Vagina (tissue), 2 donors: ENCODE measurements at regions not wholly inside any gene's neighbourhood (a gene's known extent, or its start where the extent isn't known, plus 50 kb on each side); places are given as distances from the start of the nearest gene placed in this dataset.

Source experiments
- POLR2A ChIP-seq, 2 donors: fragments of 450-650 bp; IDR thresholded peaks; one replicate each; pipeline ENCODE4 v1.6.1; 2017; ENCODE audit warnings: antibody characterized with exemption in 2 of 2, mild to moderate bottlenecking in 2 of 2, moderate library complexity in 2 of 2
- TF ChIP-seq, protein P1 (sequence below), 3 experiments: fragments of 450-650 bp in 2 of 3; fragments of 200-600 bp in 1 of 3; sonication (generic) in 1 of 3; IDR thresholded peaks; one replicate each; pipeline ENCODE4 v1.5.1; 2017 to 2019; ENCODE audit warnings: antibody characterized with exemption in 3 of 3, mild to moderate bottlenecking in 2 of 3, moderate library complexity in 2 of 3

DNA sequence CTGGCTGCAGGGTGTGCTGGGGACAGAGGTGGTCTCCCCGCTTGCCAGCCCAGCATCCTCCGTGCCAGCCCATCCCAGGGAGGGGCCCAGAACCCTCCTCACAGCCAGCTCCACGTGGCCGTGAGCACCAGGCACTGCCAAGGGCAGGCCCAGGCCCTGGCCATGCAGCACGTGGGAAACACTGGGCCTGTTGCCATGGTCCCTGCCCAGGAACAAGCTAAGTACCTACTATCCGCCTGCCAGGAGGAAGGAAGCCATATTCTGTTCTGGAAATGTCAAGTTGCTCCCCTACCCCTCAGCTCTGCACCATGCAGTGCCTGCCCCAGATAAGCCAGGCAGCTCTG, 250.6 kb downstream of the CYP26B1 start:
- no peak for TF ChIP-seq POLR2A (IDR thresholded peaks at IDR 0.05)
- TF ChIP-seq, protein P1, sequence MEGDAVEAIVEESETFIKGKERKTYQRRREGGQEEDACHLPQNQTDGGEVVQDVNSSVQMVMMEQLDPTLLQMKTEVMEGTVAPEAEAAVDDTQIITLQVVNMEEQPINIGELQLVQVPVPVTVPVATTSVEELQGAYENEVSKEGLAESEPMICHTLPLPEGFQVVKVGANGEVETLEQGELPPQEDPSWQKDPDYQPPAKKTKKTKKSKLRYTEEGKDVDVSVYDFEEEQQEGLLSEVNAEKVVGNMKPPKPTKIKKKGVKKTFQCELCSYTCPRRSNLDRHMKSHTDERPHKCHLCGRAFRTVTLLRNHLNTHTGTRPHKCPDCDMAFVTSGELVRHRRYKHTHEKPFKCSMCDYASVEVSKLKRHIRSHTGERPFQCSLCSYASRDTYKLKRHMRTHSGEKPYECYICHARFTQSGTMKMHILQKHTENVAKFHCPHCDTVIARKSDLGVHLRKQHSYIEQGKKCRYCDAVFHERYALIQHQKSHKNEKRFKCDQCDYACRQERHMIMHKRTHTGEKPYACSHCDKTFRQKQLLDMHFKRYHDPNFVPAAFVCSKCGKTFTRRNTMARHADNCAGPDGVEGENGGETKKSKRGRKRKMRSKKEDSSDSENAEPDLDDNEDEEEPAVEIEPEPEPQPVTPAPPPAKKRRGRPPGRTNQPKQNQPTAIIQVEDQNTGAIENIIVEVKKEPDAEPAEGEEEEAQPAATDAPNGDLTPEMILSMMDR (IDR thresholded peaks at IDR 0.05), result no peak
